ENCODE measurements at regions not wholly inside any gene's neighbourhood (a gene's known extent, or its start where the extent isn't known, plus 50 kb on each side); places are given as distances from the start of the nearest gene placed in this dataset.
"Not testable (repeated sequence)": the region's sequence is repeated elsewhere in the genome, so short reads cannot be mapped to it uniquely, and the experiment has no call there.

DNA sequence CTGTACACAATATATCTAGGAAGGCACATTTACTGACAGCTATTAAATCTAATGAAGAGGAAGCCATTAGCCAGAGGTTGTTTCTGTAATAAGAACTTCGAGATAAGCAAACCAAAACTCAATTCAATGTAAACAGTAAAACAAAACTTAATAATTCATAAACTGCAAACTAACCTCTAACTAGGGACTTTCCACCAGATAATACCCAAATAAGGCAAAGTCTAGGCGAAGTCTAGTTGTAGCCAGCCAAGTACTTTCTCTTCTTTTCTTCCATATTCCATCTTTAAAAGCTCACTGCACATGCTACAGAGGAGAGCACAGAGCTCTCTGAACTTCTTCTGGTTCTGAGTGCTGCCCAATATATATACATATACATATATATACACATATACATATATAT is 229.9 kb upstream of the ANO5 start:
- DNase-seq (ENCODE audit: low read depth, low spot score), result no peak
- in situ Hi-C loops (cut with HindIII; ENCODE audit: low pct_unique_long_range_greater_than_20kb, low sequenced_read_pairs), result no loop called here

DNA sequence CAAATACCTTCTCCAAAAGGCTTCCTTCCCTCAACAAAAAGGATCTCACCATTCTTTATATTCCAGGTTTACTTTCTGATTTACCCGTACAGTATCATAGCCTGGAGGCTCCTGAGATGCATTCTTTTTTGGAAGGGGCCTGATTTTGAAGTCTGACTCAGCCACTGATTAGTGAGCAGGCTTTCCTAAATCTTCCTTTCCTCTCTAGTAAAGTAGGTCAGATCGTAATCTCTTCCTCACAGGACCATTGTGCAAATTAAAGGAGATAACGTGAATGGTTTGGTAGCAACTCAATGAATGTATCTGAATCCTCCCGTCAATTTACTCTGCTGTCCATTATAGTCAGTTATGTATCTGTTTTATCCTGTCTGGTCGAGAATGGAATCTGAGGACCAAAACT is 227.7 kb upstream of the ANO5 start:
- in situ Hi-C loops (cut with HindIII; ENCODE audit: low pct_unique_long_range_greater_than_20kb, low sequenced_read_pairs), result no loop called here
- DNase-seq (ENCODE audit: low read depth, low spot score), result no peak

DNA sequence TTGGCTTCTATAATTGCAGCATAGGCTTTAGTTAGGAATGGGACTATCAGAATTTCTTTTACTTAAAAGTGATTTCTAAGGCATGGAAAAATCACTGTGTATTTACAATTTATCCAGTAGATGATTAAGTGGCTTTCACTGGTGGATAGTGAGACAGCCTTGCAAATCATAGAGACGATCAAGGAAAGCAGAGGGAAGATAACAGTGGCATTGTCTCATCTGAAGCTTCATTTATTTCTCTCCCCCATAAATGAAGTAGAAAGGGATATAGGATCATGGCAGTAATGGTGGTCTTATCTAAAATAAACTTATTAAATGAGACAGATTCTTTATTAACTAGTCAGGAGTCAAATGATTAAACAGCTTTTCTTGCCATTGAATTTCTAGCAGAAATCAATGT is 224.2 kb upstream of the ANO5 start:
- no peak for DNase-seq (ENCODE audit: low read depth, low spot score)
- in situ Hi-C loops (cut with HindIII; ENCODE audit: low pct_unique_long_range_greater_than_20kb, low sequenced_read_pairs), result no loop called here

DNA sequence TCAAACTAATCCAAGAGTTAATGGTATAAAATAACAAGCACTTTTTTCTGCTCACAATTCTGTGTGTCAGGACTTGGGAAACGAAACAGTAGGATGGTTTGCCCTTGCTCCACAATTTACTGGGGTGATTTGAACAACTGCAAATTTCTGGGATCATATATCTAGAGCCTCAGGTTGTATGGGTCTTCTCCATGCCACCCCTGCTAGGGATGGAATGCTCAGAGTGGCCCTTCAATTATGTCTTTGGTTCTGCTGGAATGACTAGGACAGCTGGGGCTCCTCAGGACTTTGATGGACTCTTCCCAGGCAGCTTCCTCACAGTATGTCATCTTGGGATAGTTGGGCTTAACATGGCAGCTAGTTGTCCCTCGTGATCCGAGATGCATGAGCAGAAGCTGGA is 223.0 kb upstream of the ANO5 start:
- in situ Hi-C loops (cut with HindIII; ENCODE audit: low pct_unique_long_range_greater_than_20kb, low sequenced_read_pairs), result no loop called here
- DNase-seq (ENCODE audit: low read depth, low spot score), result no peak

DNA sequence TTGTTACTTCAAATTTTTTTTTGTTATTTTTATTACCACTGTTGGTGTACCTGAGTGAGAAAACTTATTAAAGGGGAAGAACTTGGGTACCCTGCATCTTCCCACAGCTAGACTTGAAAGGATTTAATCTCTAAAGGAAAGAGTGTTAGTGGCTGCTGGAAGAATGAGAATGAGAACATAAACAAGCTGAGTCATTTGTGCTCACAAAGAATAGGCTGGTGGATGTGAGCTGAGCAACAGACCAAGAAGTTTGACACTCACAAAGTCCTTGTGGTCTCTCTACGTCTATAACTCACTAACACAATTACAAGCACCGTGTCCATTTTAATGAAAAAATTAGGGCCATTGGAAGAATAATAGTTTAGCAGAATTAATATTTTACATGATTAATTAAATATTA is 217.6 kb upstream of the ANO5 start:
- DNase-seq (ENCODE audit: low read depth, low spot score), result no peak
- in situ Hi-C loops (cut with HindIII; ENCODE audit: low pct_unique_long_range_greater_than_20kb, low sequenced_read_pairs), result no loop called here

DNA sequence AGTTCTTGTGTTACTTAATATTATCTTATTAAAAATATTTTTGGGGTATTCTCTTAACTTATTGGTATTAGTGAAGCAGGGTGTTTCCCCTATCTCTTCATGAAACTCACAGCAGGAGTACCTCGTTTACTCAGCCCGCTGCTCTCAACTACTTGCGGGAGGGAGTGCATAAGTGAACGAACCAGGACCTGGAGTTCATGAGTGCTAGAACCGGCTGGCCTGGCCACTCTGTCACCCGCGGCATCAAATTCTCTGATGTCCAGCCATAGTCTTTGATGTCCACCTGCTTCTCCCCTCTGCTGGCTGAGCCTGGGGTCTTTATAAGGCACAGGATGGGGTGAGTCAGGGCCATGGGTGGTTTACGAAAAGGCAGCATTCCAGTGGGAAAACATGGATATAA is 216.7 kb upstream of the ANO5 start:
- DNase-seq (ENCODE audit: low read depth, low spot score), result no peak
- in situ Hi-C loops (cut with HindIII; ENCODE audit: low pct_unique_long_range_greater_than_20kb, low sequenced_read_pairs), result no loop called here

DNA sequence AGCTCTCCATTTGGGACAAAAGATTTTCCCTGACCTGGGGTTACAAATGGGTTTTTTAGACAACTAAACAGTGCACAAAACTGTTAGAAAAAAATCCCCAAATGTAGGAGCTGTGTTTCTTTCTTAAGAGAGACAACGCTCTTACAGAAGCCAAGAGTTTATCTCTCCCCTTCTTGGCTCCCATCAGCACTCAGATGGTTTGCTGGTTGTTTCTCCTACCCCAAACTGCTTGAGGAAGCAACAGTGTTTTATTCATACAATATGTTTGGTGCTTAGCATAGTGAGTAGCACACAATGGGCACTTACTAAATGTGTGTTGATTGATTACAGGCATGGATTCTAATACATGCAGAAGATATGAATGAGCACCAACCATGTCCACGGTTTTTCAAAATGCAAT is 209.5 kb upstream of the ANO5 start:
- no peak for DNase-seq (ENCODE audit: low read depth, low spot score)
- in situ Hi-C loops (cut with HindIII; ENCODE audit: low pct_unique_long_range_greater_than_20kb, low sequenced_read_pairs), result no loop called here

DNA sequence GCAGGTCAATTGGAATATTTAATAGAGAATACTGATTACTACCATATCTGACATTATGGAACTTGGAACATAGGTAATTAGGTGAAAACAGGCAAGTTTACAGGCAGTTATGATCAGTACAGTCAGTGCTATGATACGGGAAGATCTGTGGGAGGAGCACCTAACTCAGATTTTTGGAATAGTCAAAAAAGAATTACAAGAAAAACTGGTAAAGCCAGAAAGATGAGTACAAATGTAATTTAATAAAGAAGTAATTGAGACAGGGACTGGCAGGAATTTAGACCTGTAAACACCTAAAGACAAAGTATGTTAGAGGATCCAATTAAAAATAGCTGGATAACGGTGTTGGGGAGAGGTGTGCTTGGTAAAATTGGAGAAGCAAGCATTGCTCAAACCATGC is 206.5 kb upstream of the ANO5 start:
- in situ Hi-C loops (cut with HindIII; ENCODE audit: low pct_unique_long_range_greater_than_20kb, low sequenced_read_pairs), result no loop called here
- no peak for DNase-seq (ENCODE audit: low read depth, low spot score)

DNA sequence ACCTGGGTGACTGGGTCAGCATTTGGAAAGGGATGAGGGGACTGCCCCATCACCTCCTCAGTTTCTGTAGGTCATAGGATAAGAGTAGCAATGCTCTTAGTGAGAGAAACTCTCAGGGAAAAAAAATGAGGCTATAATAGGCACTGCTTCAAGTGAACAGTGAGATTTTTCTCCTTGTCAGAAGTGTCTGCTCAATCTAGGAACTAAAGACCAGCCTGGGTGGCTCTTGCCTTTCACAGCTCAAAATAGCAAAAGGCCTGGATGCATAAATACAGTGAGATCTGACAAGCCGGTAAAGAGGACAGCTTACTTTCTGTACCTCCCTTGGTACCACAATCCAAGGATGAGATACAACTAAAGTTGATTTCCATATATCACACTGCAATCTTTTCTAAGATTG is 205.6 kb upstream of the ANO5 start:
- in situ Hi-C loops (cut with HindIII; ENCODE audit: low pct_unique_long_range_greater_than_20kb, low sequenced_read_pairs), result no loop called here
- DNase-seq (ENCODE audit: low read depth, low spot score), result no peak

DNA sequence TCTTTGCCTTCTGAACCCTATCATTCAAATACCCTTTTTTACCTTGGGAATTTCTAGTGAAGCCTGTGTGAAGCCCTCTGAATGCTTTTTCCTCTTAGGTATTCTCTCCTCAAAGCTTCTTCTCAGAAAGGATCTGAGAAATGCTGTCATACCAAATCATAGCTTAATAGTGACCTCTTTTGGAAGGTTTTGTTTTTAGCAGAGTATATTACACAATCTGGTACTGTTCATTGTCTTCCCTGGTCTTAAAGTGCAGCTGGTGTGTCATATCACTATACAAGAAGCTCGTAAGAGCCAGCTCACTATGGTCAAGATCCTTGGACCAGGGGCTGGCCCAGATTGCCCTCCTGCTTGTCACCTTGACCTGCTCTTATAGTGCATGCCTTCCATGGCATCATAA is 204.4 kb upstream of the ANO5 start:
- peak; percentile 58 for DNase-seq (ENCODE audit: low read depth, low spot score)
- in situ Hi-C loops (cut with HindIII; ENCODE audit: low pct_unique_long_range_greater_than_20kb, low sequenced_read_pairs), result no loop called here

DNA sequence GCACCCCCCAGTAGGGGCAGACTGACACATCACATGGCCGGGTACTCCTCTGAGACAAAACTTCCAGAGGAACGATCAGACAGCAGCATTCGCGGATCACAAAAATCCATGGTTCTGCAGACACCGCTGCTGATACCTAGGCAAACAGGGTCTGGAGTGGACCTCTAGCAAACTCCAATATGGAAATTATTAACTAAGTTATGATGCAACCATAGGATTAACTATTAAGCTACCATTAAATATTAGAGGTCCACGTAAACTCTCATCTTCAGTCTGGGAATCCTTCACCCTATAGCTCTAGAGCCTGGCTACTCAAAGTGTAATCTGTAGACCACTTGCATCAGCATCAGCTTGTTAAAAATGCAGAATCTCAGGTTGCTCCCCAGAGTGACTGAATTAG is 191.1 kb upstream of the ANO5 start:
- in situ Hi-C loops (cut with HindIII; ENCODE audit: low pct_unique_long_range_greater_than_20kb, low sequenced_read_pairs); DNase-seq (ENCODE audit: low read depth, low spot score): not testable (repeated sequence)

DNA sequence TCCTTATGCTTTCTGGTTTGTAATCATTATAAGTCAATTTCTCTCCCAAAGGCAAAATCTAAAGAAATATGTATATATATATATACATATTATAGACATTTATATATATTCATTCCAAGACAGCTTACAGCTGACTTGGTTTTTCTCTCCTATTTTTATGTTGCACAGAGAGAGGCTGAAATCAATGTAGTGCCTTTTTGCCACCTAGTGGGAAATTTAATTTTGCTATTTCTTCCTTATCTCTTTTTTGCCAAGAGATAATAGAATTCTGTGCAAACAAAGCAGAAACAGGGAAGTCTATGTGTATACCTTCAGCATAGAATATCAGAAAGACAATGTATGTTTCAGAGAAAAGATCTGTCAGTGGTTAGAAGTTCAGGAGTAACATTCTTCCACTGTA is 186.0 kb upstream of the ANO5 start:
- no peak for DNase-seq (ENCODE audit: low read depth, low spot score)
- in situ Hi-C loops (cut with HindIII; ENCODE audit: low pct_unique_long_range_greater_than_20kb, low sequenced_read_pairs), result no loop called here

DNA sequence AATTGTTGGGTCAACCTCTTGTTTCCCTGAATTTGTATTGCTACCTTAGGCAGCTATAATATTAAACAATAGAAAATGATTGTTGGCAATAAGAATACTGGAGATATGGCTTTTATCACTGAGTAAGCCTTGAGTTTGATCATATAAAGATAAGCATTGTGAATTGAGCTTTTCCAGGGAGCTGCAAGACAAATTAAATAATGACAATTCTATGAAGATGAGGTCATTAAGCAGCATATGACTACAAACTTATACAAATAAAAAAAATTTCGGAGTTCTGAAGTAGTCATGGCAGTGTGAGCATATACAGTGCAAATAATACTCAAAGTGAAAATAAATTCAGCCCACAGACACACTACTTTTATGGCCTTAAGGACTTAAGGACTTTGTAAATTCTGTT is 161.1 kb upstream of the ANO5 start:
- in situ Hi-C loops (cut with HindIII; ENCODE audit: low pct_unique_long_range_greater_than_20kb, low sequenced_read_pairs), result no loop called here
- DNase-seq (ENCODE audit: low read depth, low spot score), result no peak

DNA sequence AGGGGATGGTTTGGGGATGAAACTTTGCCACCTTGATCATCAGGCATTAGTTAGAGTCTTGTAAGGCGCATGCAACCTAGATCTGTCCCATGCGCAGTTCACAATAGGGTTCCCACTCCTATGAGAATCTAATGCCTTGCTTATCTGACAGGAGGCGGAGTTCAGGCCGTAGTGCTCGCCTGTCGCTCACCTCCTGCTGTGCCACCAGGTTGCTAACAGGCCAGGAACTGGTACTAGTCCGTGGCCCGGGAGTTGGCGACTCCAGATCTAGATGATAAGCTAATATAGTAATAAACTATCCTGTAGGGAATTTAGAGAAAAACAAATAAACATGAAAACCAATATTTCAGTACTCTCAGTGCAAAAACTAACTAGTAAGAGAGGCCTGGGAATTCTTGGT is 155.4 kb upstream of the ANO5 start:
- in situ Hi-C loops (cut with HindIII; ENCODE audit: low pct_unique_long_range_greater_than_20kb, low sequenced_read_pairs), result no loop called here
- no peak for DNase-seq (ENCODE audit: low read depth, low spot score)

DNA sequence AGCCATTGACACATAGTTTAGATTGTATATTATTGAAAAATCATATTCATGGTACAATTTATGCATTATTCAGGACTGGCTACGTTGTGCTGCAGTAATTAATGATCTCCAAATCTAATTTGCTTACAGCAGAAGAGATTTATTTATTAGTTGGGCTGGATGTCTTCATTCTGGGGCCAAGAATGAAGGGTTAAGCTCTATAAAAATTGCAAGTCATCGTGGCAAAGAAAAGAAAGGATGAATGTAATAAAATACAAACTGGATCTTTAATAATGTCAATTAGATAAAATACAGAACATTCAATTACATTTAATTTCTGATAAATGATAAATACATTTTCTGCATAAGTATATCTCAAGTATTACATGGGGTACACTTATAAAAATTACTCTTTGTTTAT is 151.8 kb upstream of the ANO5 start:
- DNase-seq (ENCODE audit: low read depth, low spot score), result no peak
- in situ Hi-C loops (cut with HindIII; ENCODE audit: low pct_unique_long_range_greater_than_20kb, low sequenced_read_pairs), result no loop called here

DNA sequence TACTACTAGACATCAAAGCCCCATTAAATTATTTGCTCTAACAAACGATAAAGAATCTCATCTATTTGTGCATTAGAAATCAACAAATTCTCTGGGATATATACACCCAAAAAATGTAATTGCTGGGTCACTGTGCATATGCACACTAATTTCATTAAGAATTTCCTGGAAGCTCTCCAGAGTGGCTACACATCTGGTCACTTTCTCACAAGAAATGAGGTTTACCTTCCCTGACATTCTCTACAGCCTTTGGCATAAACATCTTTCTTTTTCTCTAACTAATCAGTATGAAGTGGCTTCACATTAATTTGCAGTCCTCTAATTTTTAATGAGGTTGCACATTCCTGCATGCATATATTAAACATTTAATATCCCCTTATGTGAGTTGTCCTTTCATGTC is 150.8 kb upstream of the ANO5 start:
- in situ Hi-C loops (cut with HindIII; ENCODE audit: low pct_unique_long_range_greater_than_20kb, low sequenced_read_pairs), result no loop called here
- no peak for DNase-seq (ENCODE audit: low read depth, low spot score)

DNA sequence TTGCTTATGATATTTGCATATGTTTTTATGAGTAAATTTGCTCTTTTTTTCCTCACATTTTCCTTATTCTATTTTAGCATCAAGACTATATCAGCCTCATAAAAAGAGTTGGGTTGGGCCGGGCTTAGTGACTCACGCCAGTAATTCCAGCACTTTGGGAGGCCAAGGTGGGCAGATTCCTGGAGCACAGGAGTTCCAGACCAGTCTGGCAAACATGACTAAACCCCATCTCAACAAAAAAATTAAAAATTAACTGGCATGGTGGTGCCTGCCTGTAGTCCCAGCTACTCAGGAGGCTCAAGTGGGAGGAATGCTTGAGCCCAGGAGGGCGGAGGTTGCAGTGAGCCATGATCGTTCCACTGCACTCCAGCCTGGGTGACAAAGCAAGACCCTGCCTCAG is 148.8 kb upstream of the ANO5 start:
- in situ Hi-C loops (cut with HindIII; ENCODE audit: low pct_unique_long_range_greater_than_20kb, low sequenced_read_pairs), result no loop called here
- no peak for DNase-seq (ENCODE audit: low read depth, low spot score)

DNA sequence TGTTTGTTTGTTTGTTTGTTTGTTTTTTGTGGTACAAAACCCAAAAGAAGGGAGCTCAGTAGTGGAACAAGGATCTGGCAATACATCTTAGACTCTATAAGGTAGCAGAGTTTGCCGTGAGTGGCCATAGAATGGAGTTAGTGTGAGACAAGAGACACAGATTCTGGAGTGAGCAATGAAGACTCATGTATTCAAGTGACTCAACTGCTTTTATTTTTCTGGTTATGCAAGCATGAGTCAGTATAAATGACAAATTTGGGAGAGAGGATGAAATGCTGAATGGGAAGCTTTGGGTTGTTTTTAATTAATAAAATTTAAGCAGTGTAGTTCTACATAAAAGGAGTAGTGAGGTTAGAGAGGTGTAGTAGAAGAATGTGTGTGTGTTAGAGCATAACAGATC is 143.6 kb upstream of the ANO5 start:
- in situ Hi-C loops (cut with HindIII; ENCODE audit: low pct_unique_long_range_greater_than_20kb, low sequenced_read_pairs), result no loop called here
- DNase-seq (ENCODE audit: low read depth, low spot score), result no peak

DNA sequence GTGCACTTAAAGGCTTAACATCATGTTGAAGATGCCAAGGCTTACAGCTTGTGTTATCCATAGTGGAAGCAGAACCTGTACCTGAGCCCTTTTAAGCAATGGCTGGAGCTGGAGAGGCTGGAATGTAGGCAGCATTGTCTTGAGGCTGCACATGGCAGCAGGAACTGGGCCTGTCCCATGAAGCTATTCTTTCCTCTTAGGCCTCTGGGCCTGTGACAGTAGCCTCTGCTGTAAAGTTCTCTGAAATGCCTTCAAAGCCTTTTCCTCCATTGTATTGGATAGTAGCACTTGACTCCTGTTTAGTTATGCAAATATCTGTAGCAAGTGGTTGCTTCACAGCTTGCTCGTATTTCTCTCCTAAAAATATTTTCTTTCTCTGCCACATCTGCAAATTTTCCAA is 127.4 kb upstream of the ANO5 start:
- DNase-seq (ENCODE audit: low read depth, low spot score), result no peak
- in situ Hi-C loops (cut with HindIII; ENCODE audit: low pct_unique_long_range_greater_than_20kb, low sequenced_read_pairs), result no loop called here

DNA sequence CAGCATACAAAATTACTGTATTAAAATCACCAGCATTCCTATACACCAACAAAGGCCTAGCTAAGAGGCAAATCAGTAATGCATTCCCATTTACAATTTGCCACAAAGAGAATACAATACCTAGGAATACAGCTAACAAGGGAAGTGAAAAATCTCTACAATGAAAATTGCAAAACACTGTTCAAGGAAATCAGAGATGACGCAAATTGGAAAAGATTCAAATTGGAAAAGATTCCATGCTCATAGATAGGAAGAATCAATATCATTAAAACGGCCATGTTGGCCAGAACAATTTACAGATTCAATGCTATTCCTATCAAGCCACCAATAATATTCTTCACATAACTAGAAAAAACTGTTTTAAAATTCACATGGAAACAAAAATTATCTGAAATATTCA is 123.0 kb upstream of the ANO5 start:
- DNase-seq (ENCODE audit: low read depth, low spot score), result no peak
- in situ Hi-C loops (cut with HindIII; ENCODE audit: low pct_unique_long_range_greater_than_20kb, low sequenced_read_pairs), result no loop called here
